ENCODE measurements at regions not wholly inside any gene's neighbourhood (a gene's known extent, or its start where the extent isn't known, plus 50 kb on each side); places are given as distances from the start of the nearest gene placed in this dataset.
"Not testable (repeated sequence)": the region's sequence is repeated elsewhere in the genome, so short reads cannot be mapped to it uniquely, and the experiment has no call there.

- H3K4me3 ChIP-seq (ENCODE audit: low read length in 2 of 2); DNase-seq; H3K9me3 ChIP-seq (ENCODE audit: control insufficient read depth, low read length); H3K27ac ChIP-seq (ENCODE audit: low read depth in 1 of 2, low read length in 2 of 2); ATAC-seq (ENCODE audit: low FRiP score); intact Hi-C loops (cut with DNase I); H3K4me1 ChIP-seq (ENCODE audit: control insufficient read depth in 1 of 2, insufficient read depth in 2 of 2, low read length in 2 of 2); H3K36me3 ChIP-seq (ENCODE audit: control insufficient read depth in 1 of 2, insufficient read depth in 2 of 2, low read length in 1 of 2); H3K27me3 ChIP-seq (ENCODE audit: control insufficient read depth in 1 of 2, insufficient read depth in 2 of 2, low read length in 1 of 2): not testable (repeated sequence)
- 24 to 45% methylated on average over 2 of the region's 2 CpGs for WGBS, 2 donors
These were observed 188.9 kb upstream of the FAM174A start for GRCh38 chr5:100346269-100346668.

- ATAC-seq (ENCODE audit: low FRiP score); H3K4me1 ChIP-seq (ENCODE audit: control insufficient read depth in 1 of 2, insufficient read depth in 2 of 2, low read length in 2 of 2); H3K27me3 ChIP-seq (ENCODE audit: control insufficient read depth in 1 of 2, insufficient read depth in 2 of 2, low read length in 1 of 2); intact Hi-C loops (cut with DNase I); DNase-seq; H3K36me3 ChIP-seq (ENCODE audit: control insufficient read depth in 1 of 2, insufficient read depth in 2 of 2, low read length in 1 of 2); H3K27ac ChIP-seq (ENCODE audit: low read depth in 1 of 2, low read length in 2 of 2); H3K4me3 ChIP-seq (ENCODE audit: low read length in 2 of 2); H3K9me3 ChIP-seq (ENCODE audit: control insufficient read depth, low read length): not testable (repeated sequence)
- WGBS, 2 donors: no CpG with 5 or more reads among the region's 3 CpGs
These were observed 193.7 kb upstream of the FAM174A start for GRCh38 chr5:100341485-100341884.

GRCh38 chr5:100322483-100322882 is 212.7 kb upstream of the FAM174A start:
- no peak overlapping the region for H3K27ac ChIP-seq (ENCODE audit: low read depth in 1 of 2, low read length in 2 of 2)
- DNase-seq (no peak), ATAC-seq (ENCODE audit: low FRiP score) (no peak)
- intact Hi-C loops (cut with DNase I): no loop called here
- H3K27me3 ChIP-seq (ENCODE audit: control insufficient read depth in 1 of 2, insufficient read depth in 2 of 2, low read length in 1 of 2): no peaks in the 10 kb centered on the region
- whole genome bisulfite sequencing, 2 donors: 56 to 68% methylated on average over 3 of the region's 3 CpGs
- H3K4me1 ChIP-seq (ENCODE audit: control insufficient read depth in 1 of 2, insufficient read depth in 2 of 2, low read length in 2 of 2): no peaks in the 10 kb centered on the region
- H3K4me3 ChIP-seq (ENCODE audit: low read length in 2 of 2): no peak overlapping the region
- no peaks in the 10 kb centered on the region for H3K36me3 ChIP-seq (ENCODE audit: control insufficient read depth in 1 of 2, insufficient read depth in 2 of 2, low read length in 1 of 2)
- no peaks in the 10 kb centered on the region for H3K9me3 ChIP-seq (ENCODE audit: control insufficient read depth, low read length)

- 44 to 45% methylated on average over 2 of the region's 2 CpGs for WGBS, 2 donors
- no peak for ATAC-seq (ENCODE audit: low FRiP score)
These were observed 215.3 kb upstream of the FAM174A start for GRCh38 chr5:100319885-100320284.

GRCh38 chr5:100313657-100314056 is 221.5 kb upstream of the FAM174A start:
- intact Hi-C loops (cut with DNase I): no loop called here
- Histone ChIP-seq H3K4me3 (ENCODE audit: low read length in 2 of 2) (no peak overlapping the region), H3K9me3 (ENCODE audit: control insufficient read depth, low read length) (no peaks in the 10 kb centered on the region), H3K4me1 (ENCODE audit: control insufficient read depth in 1 of 2, insufficient read depth in 2 of 2, low read length in 2 of 2) (no peaks in the 10 kb centered on the region), H3K36me3 (ENCODE audit: control insufficient read depth in 1 of 2, insufficient read depth in 2 of 2, low read length in 1 of 2) (no peaks in the 10 kb centered on the region), H3K27me3 (ENCODE audit: control insufficient read depth in 1 of 2, insufficient read depth in 2 of 2, low read length in 1 of 2) (no peaks in the 10 kb centered on the region), H3K27ac (ENCODE audit: low read depth in 1 of 2, low read length in 2 of 2) (no peak overlapping the region)
- ATAC-seq (ENCODE audit: low FRiP score): no peak
- DNase-seq: no peak
- WGBS, 2 donors: 63 to 72% methylated on average over 1 of the region's 1 CpG

More at GRCh38 chr5:100319885-100320284, 215.3 kb upstream of the FAM174A start:
- intact Hi-C loops (cut with DNase I): no loop called here
- Histone ChIP-seq H3K27ac (ENCODE audit: low read depth in 1 of 2, low read length in 2 of 2) (no peak overlapping the region), H3K4me3 (ENCODE audit: low read length in 2 of 2) (no peak overlapping the region), H3K9me3 (ENCODE audit: control insufficient read depth, low read length) (no peaks in the 10 kb centered on the region), H3K36me3 (ENCODE audit: control insufficient read depth in 1 of 2, insufficient read depth in 2 of 2, low read length in 1 of 2) (no peaks in the 10 kb centered on the region), H3K27me3 (ENCODE audit: control insufficient read depth in 1 of 2, insufficient read depth in 2 of 2, low read length in 1 of 2) (no peaks in the 10 kb centered on the region), H3K4me1 (ENCODE audit: control insufficient read depth in 1 of 2, insufficient read depth in 2 of 2, low read length in 2 of 2) (no peaks in the 10 kb centered on the region)
- no peak for DNase-seq

GRCh38 chr5:100311806-100312205 is 223.4 kb upstream of the FAM174A start:
- 7 to 8% methylated on average over 1 of the region's 1 CpG for WGBS, 2 donors
- H3K4me3 ChIP-seq (ENCODE audit: low read length in 2 of 2): no peak overlapping the region
- intact Hi-C loops (cut with DNase I): no loop called here

GRCh38 chr5:100306000-100306399 is 229.2 kb upstream of the FAM174A start:
- Histone ChIP-seq H3K36me3 (ENCODE audit: control insufficient read depth in 1 of 2, insufficient read depth in 2 of 2, low read length in 1 of 2) (no peaks in the 10 kb centered on the region), H3K4me3 (ENCODE audit: low read length in 2 of 2) (no peak overlapping the region), H3K27me3 (ENCODE audit: control insufficient read depth in 1 of 2, insufficient read depth in 2 of 2, low read length in 1 of 2) (no peaks in the 10 kb centered on the region), H3K27ac (ENCODE audit: low read depth in 1 of 2, low read length in 2 of 2) (no peak overlapping the region), H3K9me3 (ENCODE audit: control insufficient read depth, low read length) (no peaks in the 10 kb centered on the region), H3K4me1 (ENCODE audit: control insufficient read depth in 1 of 2, insufficient read depth in 2 of 2, low read length in 2 of 2) (no peaks in the 10 kb centered on the region)
- DNase-seq (no peak), ATAC-seq (ENCODE audit: low FRiP score) (no peak)
- intact Hi-C loops (cut with DNase I): no loop called here

More at GRCh38 chr5:100311806-100312205, 223.4 kb upstream of the FAM174A start:
- Histone ChIP-seq H3K4me1 (ENCODE audit: control insufficient read depth in 1 of 2, insufficient read depth in 2 of 2, low read length in 2 of 2) (no peaks in the 10 kb centered on the region), H3K27me3 (ENCODE audit: control insufficient read depth in 1 of 2, insufficient read depth in 2 of 2, low read length in 1 of 2) (no peaks in the 10 kb centered on the region), H3K9me3 (ENCODE audit: control insufficient read depth, low read length) (no peaks in the 10 kb centered on the region), H3K27ac (ENCODE audit: low read depth in 1 of 2, low read length in 2 of 2) (no peak overlapping the region), H3K36me3 (ENCODE audit: control insufficient read depth in 1 of 2, insufficient read depth in 2 of 2, low read length in 1 of 2) (no peaks in the 10 kb centered on the region)
- DNase-seq (no peak), ATAC-seq (ENCODE audit: low FRiP score) (no peak)

GRCh38 chr5:100303216-100303615 is 232.0 kb upstream of the FAM174A start:
- ATAC-seq (ENCODE audit: low FRiP score) (no peak), DNase-seq (no peak)
- Histone ChIP-seq H3K9me3 (ENCODE audit: control insufficient read depth, low read length) (no peaks in the 10 kb centered on the region), H3K4me1 (ENCODE audit: control insufficient read depth in 1 of 2, insufficient read depth in 2 of 2, low read length in 2 of 2) (no peaks in the 10 kb centered on the region), H3K27ac (ENCODE audit: low read depth in 1 of 2, low read length in 2 of 2) (no peak overlapping the region), H3K36me3 (ENCODE audit: control insufficient read depth in 1 of 2, insufficient read depth in 2 of 2, low read length in 1 of 2) (no peaks in the 10 kb centered on the region), H3K4me3 (ENCODE audit: low read length in 2 of 2) (no peak overlapping the region), H3K27me3 (ENCODE audit: control insufficient read depth in 1 of 2, insufficient read depth in 2 of 2, low read length in 1 of 2) (no peaks in the 10 kb centered on the region)
- intact Hi-C loops (cut with DNase I): no loop called here
- 40 to 43% methylated on average over 1 of the region's 1 CpG for WGBS, 2 donors

- Histone ChIP-seq H3K4me1 (ENCODE audit: control insufficient read depth in 1 of 2, insufficient read depth in 2 of 2, low read length in 2 of 2) (no peaks in the 10 kb centered on the region), H3K4me3 (ENCODE audit: low read length in 2 of 2) (no peak overlapping the region), H3K27me3 (ENCODE audit: control insufficient read depth in 1 of 2, insufficient read depth in 2 of 2, low read length in 1 of 2) (no peaks in the 10 kb centered on the region), H3K36me3 (ENCODE audit: control insufficient read depth in 1 of 2, insufficient read depth in 2 of 2, low read length in 1 of 2) (no peaks in the 10 kb centered on the region), H3K9me3 (ENCODE audit: control insufficient read depth, low read length) (no peaks in the 10 kb centered on the region), H3K27ac (ENCODE audit: low read depth in 1 of 2, low read length in 2 of 2) (no peak overlapping the region)
- intact Hi-C loops (cut with DNase I): no loop called here
- DNase-seq (no peak), ATAC-seq (ENCODE audit: low FRiP score) (no peak)
- WGBS, 2 donors: 87% methylated on average over 2 of the region's 2 CpGs
These were observed 235.9 kb upstream of the FAM174A start for GRCh38 chr5:100299261-100299660.
